Activated CD8-positive, alpha-beta T cell treated with anti-CD3 and anti-CD28 coated beads for 36 hours (primary cell): ENCODE measurements at regions not wholly inside any gene's neighbourhood (a gene's known extent, or its start where the extent isn't known, plus 50 kb on each side); places are given as distances from the start of the nearest gene placed in this dataset.

ENCODE experiments used
- ATAC-seq: fragments of 200-7000 bp; cut with Tn5 transposase; one replicate; pipeline ENCODE4 v1.10.0; 2021; ENCODE audit warnings: mild to moderate bottlenecking, moderate library complexity
- CTCF ChIA-PET: fragments of 350-600 bp; sonication (Branson Sonifier 250); formaldehyde crosslinking; loops from one replicate; lab custom pipeline; 2021; ENCODE audit warnings: antibody characterized with exemption; lab: Charles Lee
- POLR2A ChIA-PET: fragments of 350-600 bp; sonication (Branson Sonifier 250); formaldehyde crosslinking; loops from one replicate; lab custom pipeline; 2021; ENCODE audit warnings: antibody characterized with exemption; lab: Charles Lee
- DNase-seq: peaks from one replicate; pipeline ENCODE4 v3.0.0-alpha.2; 2020
- H3K27ac Mint-ChIP-seq: one replicate; pipeline ENCODE4 v1.8.0; 2021; ENCODE audit warnings: mild to moderate bottlenecking, mixed read lengths
- H3K27me3 Mint-ChIP-seq: one replicate; pipeline ENCODE4 v1.8.0; 2021; ENCODE audit warnings: mixed read lengths
- H3K36me3 Mint-ChIP-seq: one replicate; pipeline ENCODE4 v1.8.0; 2021; ENCODE audit warnings: low read depth, mixed read lengths
- H3K4me1 Mint-ChIP-seq: one replicate; pipeline ENCODE4 v1.8.0; 2021; ENCODE audit warnings: low read depth, mixed read lengths
- H3K4me3 Mint-ChIP-seq: one replicate; pipeline ENCODE4 v1.8.0; 2021; ENCODE audit warnings: mild to moderate bottlenecking, moderate library complexity, mixed read lengths
- H3K9me3 Mint-ChIP-seq: one replicate; pipeline ENCODE4 v1.8.0; 2021; ENCODE audit warnings: mixed read lengths
- CTCF ChIP-seq: fragments of 200-600 bp; IDR thresholded peaks from one replicate; pipeline ENCODE4 v1.8.0; 2022; ENCODE audit warnings: antibody characterized with exemption, mild to moderate bottlenecking
- intact Hi-C: fragments of 100-400 bp; cut with micrococcal nuclease; formaldehyde crosslinking; loops from one replicate; pipeline ENCODE4 v1.10.0; 2022

GRCh38 chr18:75904416-75904815 is 476.9 kb upstream of the SMIM21 start:
- TF ChIP-seq CTCF, result no peak
- ChIA-PET CTCF (no interaction called here), POLR2A (no interaction called here)
- Mint-ChIP-seq H3K4me3 (no peak overlapping the region), H3K27me3 (peaks cover 2% of the 10 kb centered on the region), H3K36me3 (no peaks in the 10 kb centered on the region), H3K27ac (no peak overlapping the region), H3K4me1 (no peaks in the 10 kb centered on the region), H3K9me3 (no peaks in the 10 kb centered on the region)
- no peak for ATAC-seq
- DNase-seq, result no peak
- intact Hi-C loops, result no loop called here

GRCh38 chr18:75898651-75899050 is 471.1 kb upstream of the SMIM21 start:
- Mint-ChIP-seq H3K4me1 (no peaks in the 10 kb centered on the region), H3K4me3 (no peak overlapping the region), H3K27me3 (peaks cover 3% of the 10 kb centered on the region), H3K9me3 (no peaks in the 10 kb centered on the region), H3K27ac (no peak overlapping the region), H3K36me3 (no peaks in the 10 kb centered on the region)
- no peak for DNase-seq
- intact Hi-C loops, result no loop called here
- no peak for TF ChIP-seq CTCF
- ATAC-seq, result no peak
- CTCF ChIA-PET, result no interaction called here
- POLR2A ChIA-PET, result interaction anchor here (0.7 kb wide), 1 partner anchor 14 kb away, joined by 3 read pairs; no protein-coding TSS in a partner anchor

- Mint-ChIP-seq H3K9me3 (no peaks in the 10 kb centered on the region), H3K27ac (no peak overlapping the region), H3K36me3 (no peaks in the 10 kb centered on the region), H3K4me3 (no peak overlapping the region), H3K4me1 (no peaks in the 10 kb centered on the region), H3K27me3 (peaks cover 3% of the 10 kb centered on the region)
- no peak for TF ChIP-seq CTCF
- DNase-seq, result no peak
- ChIA-PET CTCF (no interaction called here), POLR2A (no interaction called here)
- ATAC-seq, result no peak
- intact Hi-C loops, result no loop called here
Measured at GRCh38 chr18:75897386-75897785, 469.9 kb upstream of the SMIM21 start.

- no peak for TF ChIP-seq CTCF
- ChIA-PET POLR2A (no interaction called here), CTCF (no interaction called here)
- H3K27me3 Mint-ChIP-seq, result peaks cover 3% of the 10 kb centered on the region
- no peak overlapping the region for H3K4me3 Mint-ChIP-seq
- no peak overlapping the region for H3K27ac Mint-ChIP-seq
- ATAC-seq (no peak), DNase-seq (no peak)
- H3K9me3 Mint-ChIP-seq, result no peaks in the 10 kb centered on the region
- no peaks in the 10 kb centered on the region for H3K36me3 Mint-ChIP-seq
- no peaks in the 10 kb centered on the region for H3K4me1 Mint-ChIP-seq
- intact Hi-C loops, result no loop called here
Measured at GRCh38 chr18:75896865-75897264, 469.4 kb upstream of the SMIM21 start.

GRCh38 chr18:75895135-75895534 is 467.6 kb upstream of the SMIM21 start:
- Mint-ChIP-seq H3K27me3 (peaks cover 5% of the 10 kb centered on the region), H3K36me3 (no peaks in the 10 kb centered on the region), H3K4me1 (no peaks in the 10 kb centered on the region), H3K9me3 (no peaks in the 10 kb centered on the region), H3K4me3 (no peak overlapping the region), H3K27ac (no peak overlapping the region)
- intact Hi-C loops, result no loop called here
- CTCF ChIA-PET, result no interaction called here
- no peak for ATAC-seq
- no peak for TF ChIP-seq CTCF
- DNase-seq, result no peak
- POLR2A ChIA-PET, result no interaction called here
